H9 (cell line): ENCODE measurements at regions not wholly inside any gene's neighbourhood (a gene's known extent, or its start where the extent isn't known, plus 50 kb on each side); places are given as distances from the start of the nearest gene placed in this dataset.

Source experiments
- DNase-seq: peaks from one replicate; pipeline ENCODE4 v3.0.0-alpha.2; 2017
- H2AFZ ChIP-seq: one replicate; pipeline ENCODE4 v1.6.1; 2013; ENCODE audit warnings: mild to moderate bottlenecking, low read length, control low read depth, moderate library complexity
- H2AK5ac ChIP-seq: 2 replicates; pipeline ENCODE4 v1.6.1; 2013; ENCODE audit warnings: low read length, control low read depth, mixed read lengths; ENCODE audit not compliant: insufficient read length
- H2BK120ac ChIP-seq: one replicate; pipeline ENCODE4 v1.6.1; 2013; ENCODE audit warnings: low read depth, mild to moderate bottlenecking, low read length, control low read depth, inconsistent platforms; ENCODE audit not compliant: poor library complexity, severe bottlenecking
- H2BK12ac ChIP-seq: 2 replicates; pipeline ENCODE4 v1.6.1; 2013; ENCODE audit warnings: low read length, control low read depth, mixed read lengths, low read depth; ENCODE audit not compliant: insufficient read length
- H2BK15ac ChIP-seq: 2 replicates; pipeline ENCODE4 v1.6.1; 2013; ENCODE audit warnings: low read depth, low read length, control low read depth
- H2BK20ac ChIP-seq: one replicate; pipeline ENCODE4 v1.6.1; 2013; ENCODE audit warnings: low read depth, mild to moderate bottlenecking, low read length, control low read depth, inconsistent platforms; ENCODE audit not compliant: poor library complexity, severe bottlenecking
- H2BK5ac ChIP-seq: 2 replicates; pipeline ENCODE4 v1.6.1; 2013; ENCODE audit warnings: low read length, control low read depth, mixed read lengths; ENCODE audit not compliant: insufficient read length
- H3K14ac ChIP-seq: 2 replicates; pipeline ENCODE4 v1.6.1; 2013; ENCODE audit warnings: low read length, control low read depth; ENCODE audit not compliant: insufficient read depth
- H3K18ac ChIP-seq: 2 replicates; pipeline ENCODE4 v1.6.1; 2013; ENCODE audit warnings: low read depth, mild to moderate bottlenecking, mixed read lengths, low read length, control low read depth; ENCODE audit not compliant: insufficient read length
- H3K23ac ChIP-seq: 2 replicates; pipeline ENCODE4 v1.6.1; 2013; ENCODE audit warnings: low read length, control low read depth, mixed read lengths, low read depth; ENCODE audit not compliant: insufficient read length
- H3K23me2 ChIP-seq: 2 replicates; pipeline ENCODE4 v1.6.1; 2013; ENCODE audit warnings: low read depth, mild to moderate bottlenecking, mixed read lengths, low read length, control low read depth; ENCODE audit not compliant: insufficient read length, poor library complexity, severe bottlenecking
- H3K27ac ChIP-seq: 2 replicates; pipeline ENCODE4 v1.5.1; 2013; ENCODE audit warnings: low read length, control low read depth, mixed read lengths, low read depth; ENCODE audit not compliant: insufficient read length
- H3K27me3 ChIP-seq: 2 replicates; pipeline ENCODE4 v1.6.1; 2013; ENCODE audit warnings: low read length, control low read depth, inconsistent platforms; ENCODE audit not compliant: insufficient read depth
- H3K4ac ChIP-seq: 2 replicates; pipeline ENCODE4 v1.6.1; 2013; ENCODE audit warnings: low read depth, mild to moderate bottlenecking, control low read depth, inconsistent platforms, low read length, moderate library complexity
- H3K4me1 ChIP-seq: 2 replicates; pipeline ENCODE4 v1.6.1; 2013; ENCODE audit warnings: low read length, control low read depth, inconsistent platforms; ENCODE audit not compliant: insufficient read depth
- H3K4me2 ChIP-seq: 2 replicates; pipeline ENCODE4 v1.6.1; 2013; ENCODE audit warnings: low read length, control low read depth, mixed read lengths; ENCODE audit not compliant: insufficient read length, insufficient read depth
- H3K56ac ChIP-seq: 2 replicates; pipeline ENCODE4 v1.6.1; 2013; ENCODE audit warnings: low read depth, mild to moderate bottlenecking, mixed read lengths, low read length, control low read depth; ENCODE audit not compliant: insufficient read length
- H3K79me1 ChIP-seq: 2 replicates; pipeline ENCODE4 v1.6.1; 2013; ENCODE audit warnings: low read depth, mild to moderate bottlenecking, moderate library complexity, low read length, control low read depth, inconsistent platforms; ENCODE audit not compliant: insufficient read depth, poor library complexity, severe bottlenecking
- H3K79me2 ChIP-seq: 2 replicates; pipeline ENCODE4 v1.6.1; 2013; ENCODE audit warnings: low read length, control low read depth, inconsistent platforms; ENCODE audit not compliant: insufficient read depth
- H3K9ac ChIP-seq: 2 replicates; pipeline ENCODE4 v1.6.1; 2013; ENCODE audit warnings: low read length, control low read depth, mixed read lengths; ENCODE audit not compliant: insufficient read length; ENCODE audit errors: extremely low read depth
- H3K9me3 ChIP-seq: one replicate; pipeline ENCODE4 v1.6.1; 2013; ENCODE audit warnings: low read depth, low read length, inconsistent platforms; ENCODE audit not compliant: control insufficient read depth
- H3T11ph ChIP-seq: one replicate; pipeline ENCODE4 v1.6.1; 2013; ENCODE audit warnings: mild to moderate bottlenecking, low read length, control low read depth, inconsistent platforms
- H4K20me1 ChIP-seq: one replicate; pipeline ENCODE4 v1.6.1; 2013; ENCODE audit not compliant: control insufficient read depth, insufficient read length, insufficient read depth
- H4K5ac ChIP-seq: 2 replicates; pipeline ENCODE4 v1.6.1; 2013; ENCODE audit warnings: low read depth, mild to moderate bottlenecking, mixed read lengths, low read length, control low read depth; ENCODE audit not compliant: insufficient read length
- H4K8ac ChIP-seq: replicated peaks from 2 replicates; pipeline ENCODE4 v1.6.1; 2013; ENCODE audit warnings: low read length, control low read depth, mixed read lengths, low read depth; ENCODE audit not compliant: insufficient read length
- H4K91ac ChIP-seq: 2 replicates; pipeline ENCODE4 v1.6.1; 2013; ENCODE audit warnings: low read depth, mild to moderate bottlenecking, moderate library complexity, mixed read lengths, low read length, control low read depth; ENCODE audit not compliant: insufficient read length
- H3K27ac Mint-ChIP-seq, 3 experiments: 2 replicates in 2 of 3; 3 replicates in 1 of 3; pipeline ENCODE4 v1.8.0; 2020 to 2021; ENCODE audit warnings: mixed read lengths in 3 of 3, mild to moderate bottlenecking in 1 of 3, moderate library complexity in 1 of 3
- H3K27me3 Mint-ChIP-seq: 2 replicates; pipeline ENCODE4 v1.8.0; 2021; ENCODE audit warnings: low read depth, mild to moderate bottlenecking, moderate library complexity, mixed read lengths
- H3K36me3 Mint-ChIP-seq, 3 experiments: 2 replicates in 2 of 3; 3 replicates in 1 of 3; pipeline ENCODE4 v1.8.0; 2020 to 2021; ENCODE audit warnings: low read depth in 3 of 3, mixed read lengths in 3 of 3; ENCODE audit not compliant: insufficient read depth in 1 of 3
- H3K4me1 Mint-ChIP-seq, 2 experiments: 2 replicates each; pipeline ENCODE4 v1.8.0; 2020; ENCODE audit warnings: mixed read lengths in 2 of 2
- H3K4me3 Mint-ChIP-seq, 2 experiments: 2 replicates in 1 of 2; 3 replicates in 1 of 2; pipeline ENCODE4 v1.8.0; 2020 to 2021; ENCODE audit warnings: mild to moderate bottlenecking in 2 of 2, mixed read lengths in 2 of 2, moderate library complexity in 1 of 2
- H3K9me3 Mint-ChIP-seq, 2 experiments: 2 replicates in 1 of 2; 3 replicates in 1 of 2; pipeline ENCODE4 v1.8.0; 2020; ENCODE audit warnings: mild to moderate bottlenecking in 2 of 2, mixed read lengths in 2 of 2, moderate library complexity in 1 of 2
- WGBS: extraction: QIAGEN DNeasy Blood & Tissue Kit; methylation state at CpG from one replicate; pipeline ENCODE4 v1.1.7; 2013; ENCODE audit warnings: missing lambda C conversion rate, low lambda C conversion rate, mixed read lengths; ENCODE audit not compliant: insufficient read length; ENCODE audit errors: extremely low coverage; 5-methylcytosine and 5-hydroxymethylcytosine counted together
- TF ChIP-seq, protein P1 (sequence below): fragments of 200-600 bp; sonication (generic); conservative IDR thresholded peaks from 3 replicates; pipeline ENCODE4 v1.8.0; 2021; ENCODE audit warnings: antibody characterized with exemption, mild to moderate bottlenecking

DNA sequence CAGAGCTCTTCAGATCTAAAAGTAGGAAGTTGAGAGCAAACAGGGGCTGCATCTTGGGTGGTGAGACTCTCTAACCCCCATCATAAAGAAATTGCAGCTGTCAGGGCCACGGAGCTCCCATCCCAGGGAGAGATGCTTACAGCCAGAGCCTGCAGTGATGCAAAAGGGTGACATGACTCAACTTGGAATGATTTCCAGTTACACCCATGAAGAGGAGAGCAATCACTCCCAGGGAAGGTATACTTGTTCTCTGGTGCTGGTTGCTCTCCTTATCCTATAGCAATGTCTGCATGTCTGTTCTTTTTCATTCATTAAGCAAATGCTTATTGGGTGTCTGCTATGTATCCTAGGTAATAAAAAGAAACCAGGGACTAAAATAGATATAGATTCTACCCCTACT is 228.0 kb downstream of the RAB11FIP2 start:
- H2BK12ac ChIP-seq, result no peak overlapping the region
- no peaks in the 10 kb centered on the region for H3K79me1 ChIP-seq
- H3K27me3 ChIP-seq, result no peaks in the 10 kb centered on the region
- Mint-ChIP-seq H3K4me3 (no peak overlapping the region), H3K27me3 (peaks cover 3% of the 10 kb centered on the region; the same call in 1 of the 2 replicates), H3K36me3 (no peaks in the 10 kb centered on the region), H3K4me1 (peaks cover 0 to 9% of the 10 kb centered on the region in 2 experiments; a peak in 2 of 4 replicates), H3K9me3 (no peaks in the 10 kb centered on the region), H3K27ac (no peak overlapping the region)
- no peak overlapping the region for H3K14ac ChIP-seq
- H3K4me1 ChIP-seq, result no peaks in the 10 kb centered on the region; the same call in 1 of the 2 replicates
- no peak overlapping the region for H4K91ac ChIP-seq
- no peaks in the 10 kb centered on the region for H3K9me3 ChIP-seq
- no peak overlapping the region for H3T11ph ChIP-seq
- H3K23ac ChIP-seq, result no peak overlapping the region
- H2BK120ac ChIP-seq, result no peak overlapping the region
- TF ChIP-seq, protein P1, sequence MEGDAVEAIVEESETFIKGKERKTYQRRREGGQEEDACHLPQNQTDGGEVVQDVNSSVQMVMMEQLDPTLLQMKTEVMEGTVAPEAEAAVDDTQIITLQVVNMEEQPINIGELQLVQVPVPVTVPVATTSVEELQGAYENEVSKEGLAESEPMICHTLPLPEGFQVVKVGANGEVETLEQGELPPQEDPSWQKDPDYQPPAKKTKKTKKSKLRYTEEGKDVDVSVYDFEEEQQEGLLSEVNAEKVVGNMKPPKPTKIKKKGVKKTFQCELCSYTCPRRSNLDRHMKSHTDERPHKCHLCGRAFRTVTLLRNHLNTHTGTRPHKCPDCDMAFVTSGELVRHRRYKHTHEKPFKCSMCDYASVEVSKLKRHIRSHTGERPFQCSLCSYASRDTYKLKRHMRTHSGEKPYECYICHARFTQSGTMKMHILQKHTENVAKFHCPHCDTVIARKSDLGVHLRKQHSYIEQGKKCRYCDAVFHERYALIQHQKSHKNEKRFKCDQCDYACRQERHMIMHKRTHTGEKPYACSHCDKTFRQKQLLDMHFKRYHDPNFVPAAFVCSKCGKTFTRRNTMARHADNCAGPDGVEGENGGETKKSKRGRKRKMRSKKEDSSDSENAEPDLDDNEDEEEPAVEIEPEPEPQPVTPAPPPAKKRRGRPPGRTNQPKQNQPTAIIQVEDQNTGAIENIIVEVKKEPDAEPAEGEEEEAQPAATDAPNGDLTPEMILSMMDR, result no peak
- no peaks in the 10 kb centered on the region for H3K23me2 ChIP-seq
- no peak for DNase-seq
- no peak overlapping the region for H2AK5ac ChIP-seq
- no peak overlapping the region for H3K9ac ChIP-seq
- no peak overlapping the region for H2BK20ac ChIP-seq
- H4K8ac ChIP-seq, result no peak overlapping the region
- H4K20me1 ChIP-seq, result no peaks in the 10 kb centered on the region
- H2BK15ac ChIP-seq, result no peak overlapping the region
- H3K56ac ChIP-seq, result no peak overlapping the region
- no peak overlapping the region for H4K5ac ChIP-seq
- no peaks in the 10 kb centered on the region for H3K79me2 ChIP-seq
- H3K18ac ChIP-seq, result no peak overlapping the region
- no peak overlapping the region for H2AFZ ChIP-seq
- no peak overlapping the region for H3K4me2 ChIP-seq
- H2BK5ac ChIP-seq, result no peak overlapping the region
- WGBS, result no CpG with 5 or more reads among the region's 1 CpG
- H3K27ac ChIP-seq, result no peak overlapping the region
- H3K4ac ChIP-seq, result no peak overlapping the region
